ENCODE measurements at regions not wholly inside any gene's neighbourhood (a gene's known extent, or its start where the extent isn't known, plus 50 kb on each side); places are given as distances from the start of the nearest gene placed in this dataset.

GRCh38 chr7:25907731-25908130, 244.3 kb upstream of the NFE2L3 start:
- TF ChIP-seq, protein P1, sequence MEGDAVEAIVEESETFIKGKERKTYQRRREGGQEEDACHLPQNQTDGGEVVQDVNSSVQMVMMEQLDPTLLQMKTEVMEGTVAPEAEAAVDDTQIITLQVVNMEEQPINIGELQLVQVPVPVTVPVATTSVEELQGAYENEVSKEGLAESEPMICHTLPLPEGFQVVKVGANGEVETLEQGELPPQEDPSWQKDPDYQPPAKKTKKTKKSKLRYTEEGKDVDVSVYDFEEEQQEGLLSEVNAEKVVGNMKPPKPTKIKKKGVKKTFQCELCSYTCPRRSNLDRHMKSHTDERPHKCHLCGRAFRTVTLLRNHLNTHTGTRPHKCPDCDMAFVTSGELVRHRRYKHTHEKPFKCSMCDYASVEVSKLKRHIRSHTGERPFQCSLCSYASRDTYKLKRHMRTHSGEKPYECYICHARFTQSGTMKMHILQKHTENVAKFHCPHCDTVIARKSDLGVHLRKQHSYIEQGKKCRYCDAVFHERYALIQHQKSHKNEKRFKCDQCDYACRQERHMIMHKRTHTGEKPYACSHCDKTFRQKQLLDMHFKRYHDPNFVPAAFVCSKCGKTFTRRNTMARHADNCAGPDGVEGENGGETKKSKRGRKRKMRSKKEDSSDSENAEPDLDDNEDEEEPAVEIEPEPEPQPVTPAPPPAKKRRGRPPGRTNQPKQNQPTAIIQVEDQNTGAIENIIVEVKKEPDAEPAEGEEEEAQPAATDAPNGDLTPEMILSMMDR (conservative IDR thresholded peaks at IDR 0.05; ENCODE audit: low read depth, low read length) = no peak
- TF ChIP-seq EZH2 (IDR thresholded peaks at IDR 0.05; ENCODE audit: low read length, unreplicated experiment) (no peak), EZH2phosphoT487 (IDR thresholded peaks at IDR 0.05; ENCODE audit: borderline replicate concordance, low read length) (no peak)

All from PC-3 (cell line).